ENCODE measurements at regions not wholly inside any gene's neighbourhood (a gene's known extent, or its start where the extent isn't known, plus 50 kb on each side); places are given as distances from the start of the nearest gene placed in this dataset.

GRCh38 chr2:5921081-5921642 lies 229.0 kb downstream of the SOX11 start:
- no peaks in the 10 kb centered on the region for H3K9me3 ChIP-seq (ENCODE audit: control insufficient read depth, insufficient read depth, low read depth, low read length)
- ATAC-seq (no peak), DNase-seq (ENCODE audit: low read depth, low spot score) (no peak)
- H3K4me3 ChIP-seq (ENCODE audit: low read depth in 2 of 2, low read length in 2 of 2) = no peak overlapping the region
- no peaks in the 10 kb centered on the region for H3K36me3 ChIP-seq (ENCODE audit: control insufficient read depth, insufficient read depth, low read length)
- POLR2A ChIA-PET = no interaction called here
- CTCF ChIA-PET = no interaction called here
- in situ Hi-C loops (cut with HindIII; ENCODE audit: low pct_unique_long_range_greater_than_20kb, low sequenced_read_pairs) (no loop called here), intact Hi-C loops (cut with micrococcal nuclease; ENCODE audit: unreplicated experiment) (no loop called here)
- no peaks in the 10 kb centered on the region for H3K4me1 ChIP-seq (ENCODE audit: control insufficient read depth, insufficient read depth, low read length)
- no TSS peak for BruUV-seq (replicated peaks)
- no peak overlapping the region for H3K27ac ChIP-seq (ENCODE audit: low read length)
- H3K27me3 ChIP-seq (ENCODE audit: control insufficient read depth, insufficient read depth, low read length) = no peaks in the 10 kb centered on the region
- TF ChIP-seq POLR2AphosphoS5 (IDR thresholded peaks at IDR 0.05; ENCODE audit: low read depth, low read length) = no peak
- TF ChIP-seq CTCF (IDR thresholded peaks at IDR 0.05) = no peak
- no peak for TF ChIP-seq SIN3A (IDR thresholded peaks at IDR 0.05; ENCODE audit: borderline replicate concordance, insufficient read depth, low read depth, low read length)
- no peak for TF ChIP-seq REST (IDR thresholded peaks at IDR 0.05; ENCODE audit: insufficient read depth in 1 of 2, low read depth in 2 of 2, low read length in 1 of 2)
- TF ChIP-seq TCF7L2 (IDR thresholded peaks at IDR 0.05; ENCODE audit: low read depth, low read length) = no peak

- no TSS peak for BruUV-seq (replicated peaks)
- POLR2A ChIA-PET = interaction anchor here (0.6 kb wide), 1 partner anchor 59 kb away, joined by 3 read pairs; no protein-coding TSS in a partner anchor
- in situ Hi-C loops (cut with HindIII; ENCODE audit: low pct_unique_long_range_greater_than_20kb, low sequenced_read_pairs) = no loop called here
- Histone ChIP-seq H3K27me3 (ENCODE audit: control insufficient read depth, insufficient read depth, low read length) (no peaks in the 10 kb centered on the region), H3K36me3 (ENCODE audit: control insufficient read depth, insufficient read depth, low read length) (no peaks in the 10 kb centered on the region), H3K27ac (ENCODE audit: low read length) (no peak overlapping the region), H3K9me3 (ENCODE audit: control insufficient read depth, insufficient read depth, low read depth, low read length) (no peaks in the 10 kb centered on the region), H3K4me1 (ENCODE audit: control insufficient read depth, insufficient read depth, low read length) (no peaks in the 10 kb centered on the region), H3K4me3 (ENCODE audit: low read depth in 2 of 2, low read length in 2 of 2) (no peak overlapping the region)
- ATAC-seq (no peak), DNase-seq (ENCODE audit: low read depth, low spot score) (no peak)
- TF ChIP-seq SIN3A (IDR thresholded peaks at IDR 0.05; ENCODE audit: borderline replicate concordance, insufficient read depth, low read depth, low read length) = no peak
- no peak for TF ChIP-seq REST (IDR thresholded peaks at IDR 0.05; ENCODE audit: insufficient read depth in 1 of 2, low read depth in 2 of 2, low read length in 1 of 2)
- no peak for TF ChIP-seq POLR2AphosphoS5 (IDR thresholded peaks at IDR 0.05; ENCODE audit: low read depth, low read length)
- TF ChIP-seq TCF7L2 (IDR thresholded peaks at IDR 0.05; ENCODE audit: low read depth, low read length) = no peak
- TF ChIP-seq CTCF (IDR thresholded peaks at IDR 0.05) = no peak
- intact Hi-C loops (cut with micrococcal nuclease; ENCODE audit: unreplicated experiment) = no loop called here
- CTCF ChIA-PET = no interaction called here
These were observed 232.1 kb downstream of the SOX11 start for GRCh38 chr2:5923957-5924945.
